ENCODE measurements at regions not wholly inside any gene's neighbourhood (a gene's known extent, or its start where the extent isn't known, plus 50 kb on each side); places are given as distances from the start of the nearest gene placed in this dataset.
"Not testable (repeated sequence)": the region's sequence is repeated elsewhere in the genome, so short reads cannot be mapped to it uniquely, and the experiment has no call there.

- Histone ChIP-seq H3K4me2 (ENCODE audit: extremely low read depth, insufficient read depth, low read length) (no peak overlapping the region), H2AFZ (ENCODE audit: low read length) (no peak overlapping the region), H3K9ac (ENCODE audit: insufficient read depth, low read length) (no peak overlapping the region), H3K4me3 (replicated peaks in 1 of 4; ENCODE audit: control extremely low read depth in 1 of 4, insufficient read depth in 1 of 4, low read depth in 3 of 4, low read length in 4 of 4) (no peak overlapping the region), H3K79me2 (ENCODE audit: control insufficient read depth, insufficient read depth, low read length) (no peaks in the 10 kb centered on the region), H3K36me3 (ENCODE audit: control insufficient read depth, insufficient read depth, low read length) (no peaks in the 10 kb centered on the region), H4K20me1 (ENCODE audit: control insufficient read depth, extremely low read depth, insufficient read depth, low read length) (no peaks in the 10 kb centered on the region), H3K4me1 (ENCODE audit: control insufficient read depth, extremely low read depth, insufficient read depth, low read length) (no peaks in the 10 kb centered on the region), H3K27me3 (ENCODE audit: control insufficient read depth, insufficient read depth, low read length) (no peaks in the 10 kb centered on the region), H3K9me3 (ENCODE audit: control insufficient read depth, insufficient read depth, low read depth, low read length) (no peaks in the 10 kb centered on the region), H3K27ac (ENCODE audit: insufficient read depth, low read length) (no peak overlapping the region)
- TF ChIP-seq, protein P1, sequence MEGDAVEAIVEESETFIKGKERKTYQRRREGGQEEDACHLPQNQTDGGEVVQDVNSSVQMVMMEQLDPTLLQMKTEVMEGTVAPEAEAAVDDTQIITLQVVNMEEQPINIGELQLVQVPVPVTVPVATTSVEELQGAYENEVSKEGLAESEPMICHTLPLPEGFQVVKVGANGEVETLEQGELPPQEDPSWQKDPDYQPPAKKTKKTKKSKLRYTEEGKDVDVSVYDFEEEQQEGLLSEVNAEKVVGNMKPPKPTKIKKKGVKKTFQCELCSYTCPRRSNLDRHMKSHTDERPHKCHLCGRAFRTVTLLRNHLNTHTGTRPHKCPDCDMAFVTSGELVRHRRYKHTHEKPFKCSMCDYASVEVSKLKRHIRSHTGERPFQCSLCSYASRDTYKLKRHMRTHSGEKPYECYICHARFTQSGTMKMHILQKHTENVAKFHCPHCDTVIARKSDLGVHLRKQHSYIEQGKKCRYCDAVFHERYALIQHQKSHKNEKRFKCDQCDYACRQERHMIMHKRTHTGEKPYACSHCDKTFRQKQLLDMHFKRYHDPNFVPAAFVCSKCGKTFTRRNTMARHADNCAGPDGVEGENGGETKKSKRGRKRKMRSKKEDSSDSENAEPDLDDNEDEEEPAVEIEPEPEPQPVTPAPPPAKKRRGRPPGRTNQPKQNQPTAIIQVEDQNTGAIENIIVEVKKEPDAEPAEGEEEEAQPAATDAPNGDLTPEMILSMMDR (conservative IDR thresholded peaks at IDR 0.05 in 1 of 2, IDR thresholded peaks at IDR 0.05 in 1 of 2; ENCODE audit: low read depth in 1 of 2, low read length in 2 of 2), result no peak
- TF ChIP-seq EZH2 (IDR thresholded peaks at IDR 0.05; ENCODE audit: low read length, missing control alignments), result no peak
- DNase-seq (ENCODE audit: low read depth in 2 of 2), result no peak
These were observed 122.3 kb upstream of the ANKRD30A start for GRCh38 chr10:37003126-37003525.

DNA sequence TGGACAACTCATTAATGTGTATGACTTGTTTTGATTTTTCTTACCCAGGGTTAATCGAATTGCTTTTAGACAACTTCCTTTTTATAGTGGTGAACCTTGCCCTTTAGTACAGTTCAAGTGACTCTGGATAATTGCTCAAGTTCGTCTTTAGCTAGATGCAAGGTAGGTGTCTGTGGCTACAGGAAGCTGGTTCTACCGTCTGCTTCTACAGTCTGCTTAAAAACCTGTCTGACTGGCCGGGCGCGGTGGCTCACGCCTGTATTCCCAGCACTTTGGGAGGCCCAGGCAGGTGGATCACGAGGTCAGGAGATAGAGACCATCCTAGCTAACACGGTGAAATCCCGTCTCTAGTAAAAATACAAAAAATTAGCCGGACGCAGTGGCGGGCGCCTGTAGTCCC is 129.6 kb upstream of the ANKRD30A start:
- not testable (repeated sequence) for H3K27me3 ChIP-seq (ENCODE audit: control insufficient read depth, insufficient read depth, low read length); H3K4me3 ChIP-seq (replicated peaks in 1 of 4; ENCODE audit: control extremely low read depth in 1 of 4, insufficient read depth in 1 of 4, low read depth in 3 of 4, low read length in 4 of 4); H3K9me3 ChIP-seq (ENCODE audit: control insufficient read depth, insufficient read depth, low read depth, low read length); H3K36me3 ChIP-seq (ENCODE audit: control insufficient read depth, insufficient read depth, low read length); H2AFZ ChIP-seq (ENCODE audit: low read length); H3K27ac ChIP-seq (ENCODE audit: insufficient read depth, low read length); DNase-seq (ENCODE audit: low read depth in 2 of 2); H3K9ac ChIP-seq (ENCODE audit: insufficient read depth, low read length); H4K20me1 ChIP-seq (ENCODE audit: control insufficient read depth, extremely low read depth, insufficient read depth, low read length); H3K4me2 ChIP-seq (ENCODE audit: extremely low read depth, insufficient read depth, low read length); H3K4me1 ChIP-seq (ENCODE audit: control insufficient read depth, extremely low read depth, insufficient read depth, low read length); H3K79me2 ChIP-seq (ENCODE audit: control insufficient read depth, insufficient read depth, low read length)

DNA sequence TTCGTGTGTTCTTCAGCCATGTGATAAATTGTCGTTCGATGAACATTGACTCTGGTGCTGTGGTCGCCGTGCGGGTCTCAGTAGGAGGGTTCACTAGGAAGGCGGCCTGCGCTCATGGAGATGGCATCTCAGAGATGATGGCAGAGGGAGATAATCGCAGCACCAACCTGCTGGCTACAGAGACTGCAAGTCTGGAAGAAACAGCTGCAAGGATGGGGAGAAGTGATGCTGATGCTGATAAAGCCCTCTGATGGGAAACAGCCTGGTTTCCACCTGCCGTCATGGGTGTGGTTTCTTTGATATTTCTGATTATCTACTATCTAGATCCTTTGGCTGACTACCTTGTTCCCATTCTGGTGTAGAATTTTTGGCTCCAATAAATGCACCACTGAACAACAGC is 130.5 kb upstream of the ANKRD30A start:
- Histone ChIP-seq H4K20me1 (ENCODE audit: control insufficient read depth, extremely low read depth, insufficient read depth, low read length) (no peaks in the 10 kb centered on the region), H3K27me3 (ENCODE audit: control insufficient read depth, insufficient read depth, low read length) (no peaks in the 10 kb centered on the region), H3K4me3 (replicated peaks in 1 of 4; ENCODE audit: control extremely low read depth in 1 of 4, insufficient read depth in 1 of 4, low read depth in 3 of 4, low read length in 4 of 4) (no peak overlapping the region), H3K36me3 (ENCODE audit: control insufficient read depth, insufficient read depth, low read length) (no peaks in the 10 kb centered on the region), H3K27ac (ENCODE audit: insufficient read depth, low read length) (no peak overlapping the region), H3K9ac (ENCODE audit: insufficient read depth, low read length) (no peak overlapping the region), H2AFZ (ENCODE audit: low read length) (no peak overlapping the region), H3K79me2 (ENCODE audit: control insufficient read depth, insufficient read depth, low read length) (no peaks in the 10 kb centered on the region), H3K4me1 (ENCODE audit: control insufficient read depth, extremely low read depth, insufficient read depth, low read length) (no peaks in the 10 kb centered on the region), H3K9me3 (ENCODE audit: control insufficient read depth, insufficient read depth, low read depth, low read length) (no peaks in the 10 kb centered on the region), H3K4me2 (ENCODE audit: extremely low read depth, insufficient read depth, low read length) (no peak overlapping the region)
- no peak for DNase-seq (ENCODE audit: low read depth in 2 of 2)
- TF ChIP-seq, protein P1 (conservative IDR thresholded peaks at IDR 0.05 in 1 of 2, IDR thresholded peaks at IDR 0.05 in 1 of 2; ENCODE audit: low read depth in 1 of 2, low read length in 2 of 2), result no peak
- TF ChIP-seq EZH2 (IDR thresholded peaks at IDR 0.05; ENCODE audit: low read length, missing control alignments), result no peak

DNA sequence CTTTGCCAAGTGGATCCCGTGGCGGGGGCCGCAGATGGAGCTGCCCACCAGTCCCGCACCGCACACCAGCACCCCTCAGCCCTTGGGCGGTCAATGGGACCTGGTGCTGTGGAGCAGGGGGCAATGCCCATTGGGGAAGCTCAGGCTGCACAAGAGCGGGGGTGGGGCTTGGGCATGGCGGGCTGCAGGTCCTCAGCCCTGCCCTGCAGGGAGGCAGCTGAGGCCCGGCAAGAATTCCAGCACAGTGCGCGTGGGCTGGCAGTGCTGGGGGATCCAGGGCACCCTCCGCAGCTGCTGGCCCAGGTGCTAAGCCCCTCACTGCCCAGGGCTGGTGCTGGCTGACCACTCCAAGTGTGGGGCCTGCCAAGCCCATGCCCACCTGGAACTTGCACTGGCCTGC is 136.2 kb upstream of the ANKRD30A start:
- H4K20me1 ChIP-seq (ENCODE audit: control insufficient read depth, extremely low read depth, insufficient read depth, low read length), result no peaks in the 10 kb centered on the region

More for the DNA sequence above, 136.2 kb upstream of the ANKRD30A start:
- Histone ChIP-seq H3K4me1 (ENCODE audit: control insufficient read depth, extremely low read depth, insufficient read depth, low read length) (no peaks in the 10 kb centered on the region), H2AFZ (ENCODE audit: low read length) (no peak overlapping the region), H3K79me2 (ENCODE audit: control insufficient read depth, insufficient read depth, low read length) (no peaks in the 10 kb centered on the region), H3K9me3 (ENCODE audit: control insufficient read depth, insufficient read depth, low read depth, low read length) (no peaks in the 10 kb centered on the region), H3K27me3 (ENCODE audit: control insufficient read depth, insufficient read depth, low read length) (no peaks in the 10 kb centered on the region), H3K4me2 (ENCODE audit: extremely low read depth, insufficient read depth, low read length) (no peak overlapping the region), H3K27ac (ENCODE audit: insufficient read depth, low read length) (no peak overlapping the region), H3K9ac (ENCODE audit: insufficient read depth, low read length) (no peak overlapping the region), H3K4me3 (replicated peaks in 1 of 4; ENCODE audit: control extremely low read depth in 1 of 4, insufficient read depth in 1 of 4, low read depth in 3 of 4, low read length in 4 of 4) (no peak overlapping the region), H3K36me3 (ENCODE audit: control insufficient read depth, insufficient read depth, low read length) (no peaks in the 10 kb centered on the region)
- DNase-seq (ENCODE audit: low read depth in 2 of 2), result no peak
- no peak for TF ChIP-seq EZH2 (IDR thresholded peaks at IDR 0.05; ENCODE audit: low read length, missing control alignments)
- TF ChIP-seq, protein P1 (conservative IDR thresholded peaks at IDR 0.05 in 1 of 2, IDR thresholded peaks at IDR 0.05 in 1 of 2; ENCODE audit: low read depth in 1 of 2, low read length in 2 of 2), result no peak

All from fibroblast of lung (primary cell).